ENCODE measurements at regions not wholly inside any gene's neighbourhood (a gene's known extent, or its start where the extent isn't known, plus 50 kb on each side); places are given as distances from the start of the nearest gene placed in this dataset.

DNA sequence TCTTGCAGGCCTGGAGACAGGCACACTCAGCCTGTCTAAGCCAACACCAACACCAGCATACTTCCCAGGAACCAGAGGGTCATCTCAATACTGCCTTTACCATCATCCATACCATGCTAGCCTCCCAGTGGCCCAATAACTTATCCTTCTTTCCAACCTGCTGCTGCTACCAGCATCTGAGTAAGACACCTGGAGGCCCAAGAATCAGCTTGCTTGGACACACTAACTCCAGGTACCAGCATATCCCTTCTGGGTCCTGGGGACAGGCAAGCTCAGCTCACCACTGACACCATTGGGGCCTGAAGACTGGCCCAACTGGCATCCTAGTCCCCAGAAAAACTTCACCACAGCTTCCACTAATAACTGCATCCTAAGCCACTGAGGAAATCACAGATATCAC lies 205.3 kb downstream of the CD109 start:
- intact Hi-C loops (cut with DNase I) = no loop called here
- ATAC-seq (no peak), DNase-seq (no peak)
- no peak overlapping the region for H3K27ac ChIP-seq
- H3K27me3 ChIP-seq = no peaks in the 10 kb centered on the region
- TF ChIP-seq, protein P1, sequence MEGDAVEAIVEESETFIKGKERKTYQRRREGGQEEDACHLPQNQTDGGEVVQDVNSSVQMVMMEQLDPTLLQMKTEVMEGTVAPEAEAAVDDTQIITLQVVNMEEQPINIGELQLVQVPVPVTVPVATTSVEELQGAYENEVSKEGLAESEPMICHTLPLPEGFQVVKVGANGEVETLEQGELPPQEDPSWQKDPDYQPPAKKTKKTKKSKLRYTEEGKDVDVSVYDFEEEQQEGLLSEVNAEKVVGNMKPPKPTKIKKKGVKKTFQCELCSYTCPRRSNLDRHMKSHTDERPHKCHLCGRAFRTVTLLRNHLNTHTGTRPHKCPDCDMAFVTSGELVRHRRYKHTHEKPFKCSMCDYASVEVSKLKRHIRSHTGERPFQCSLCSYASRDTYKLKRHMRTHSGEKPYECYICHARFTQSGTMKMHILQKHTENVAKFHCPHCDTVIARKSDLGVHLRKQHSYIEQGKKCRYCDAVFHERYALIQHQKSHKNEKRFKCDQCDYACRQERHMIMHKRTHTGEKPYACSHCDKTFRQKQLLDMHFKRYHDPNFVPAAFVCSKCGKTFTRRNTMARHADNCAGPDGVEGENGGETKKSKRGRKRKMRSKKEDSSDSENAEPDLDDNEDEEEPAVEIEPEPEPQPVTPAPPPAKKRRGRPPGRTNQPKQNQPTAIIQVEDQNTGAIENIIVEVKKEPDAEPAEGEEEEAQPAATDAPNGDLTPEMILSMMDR (IDR thresholded peaks at IDR 0.05) = no peak
- TF ChIP-seq POLR2A (IDR thresholded peaks at IDR 0.05) = no peak
- no peaks in the 10 kb centered on the region for H3K36me3 ChIP-seq (replicated peaks in 1 of 2; ENCODE audit: insufficient read depth in 1 of 2, low read depth in 2 of 2)
- H3K9me3 ChIP-seq = peaks cover 0 to 12% (median 0%) of the 10 kb centered on the region in 3 donors
- H3K4me1 ChIP-seq = no peaks in the 10 kb centered on the region
- H3K4me3 ChIP-seq = no peak overlapping the region

DNA sequence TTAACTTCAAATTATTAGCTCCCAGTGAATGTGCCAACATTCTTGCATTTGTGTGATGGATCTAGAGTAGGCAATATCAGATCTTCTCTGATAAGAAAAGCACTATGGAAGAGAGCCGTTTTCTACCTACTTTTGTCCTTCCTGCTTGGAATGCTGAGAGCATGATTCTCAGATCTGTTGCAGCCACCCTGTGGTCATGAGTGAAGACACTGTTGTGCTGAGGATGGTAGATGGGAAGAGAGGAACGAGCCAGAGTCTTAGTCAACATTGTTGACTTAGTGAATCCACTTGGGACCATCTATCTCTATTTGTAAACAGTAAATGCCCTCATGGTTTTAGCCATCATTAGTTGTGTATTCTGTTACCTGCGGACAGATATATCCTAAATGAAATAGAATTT lies 202.6 kb downstream of the CD109 start:
- WGBS, 2 donors = 38 to 46% methylated on average over 3 of the region's 3 CpGs
- TF ChIP-seq POLR2A (IDR thresholded peaks at IDR 0.05) = no peak
- TF ChIP-seq, protein P1 (IDR thresholded peaks at IDR 0.05) = no peak
- H3K4me3 ChIP-seq = no peak overlapping the region
- H3K4me1 ChIP-seq = no peaks in the 10 kb centered on the region
- intact Hi-C loops (cut with DNase I) = no loop called here
- H3K36me3 ChIP-seq (replicated peaks in 1 of 2; ENCODE audit: insufficient read depth in 1 of 2, low read depth in 2 of 2) = no peaks in the 10 kb centered on the region
- H3K9me3 ChIP-seq = peaks cover 0 to 12% (median 0%) of the 10 kb centered on the region in 3 donors
- no peak for DNase-seq
- no peak overlapping the region for H3K27ac ChIP-seq
- H3K27me3 ChIP-seq = no peaks in the 10 kb centered on the region
- ATAC-seq = no peak

DNA sequence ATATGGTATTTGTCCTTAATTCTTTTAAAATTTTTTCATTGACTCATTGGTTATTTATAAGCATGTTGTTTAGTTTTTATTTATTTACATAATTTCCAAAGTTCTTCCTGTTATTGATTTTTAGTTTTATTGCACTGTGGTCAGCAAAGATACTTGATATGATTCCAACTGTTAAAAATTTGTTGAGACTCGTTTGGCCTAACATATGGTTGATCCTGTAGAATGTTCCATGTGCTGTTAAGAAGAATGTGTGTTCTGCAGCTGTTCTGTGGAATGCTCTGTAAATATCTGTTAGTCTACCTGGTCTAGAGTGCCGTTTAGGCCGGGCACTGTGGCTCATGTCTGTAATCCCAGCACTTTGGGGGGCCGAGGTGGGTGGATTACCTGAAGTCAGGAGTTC lies 197.7 kb downstream of the CD109 start:
- Histone ChIP-seq H3K27me3 (no peaks in the 10 kb centered on the region), H3K9me3 (no peaks in the 10 kb centered on the region), H3K4me1 (no peaks in the 10 kb centered on the region), H3K27ac (no peak overlapping the region), H3K36me3 (replicated peaks in 1 of 2; ENCODE audit: insufficient read depth in 1 of 2, low read depth in 2 of 2) (no peaks in the 10 kb centered on the region), H3K4me3 (no peak overlapping the region)
- ATAC-seq (no peak), DNase-seq (no peak)
- TF ChIP-seq, protein P1 (IDR thresholded peaks at IDR 0.05) = no peak
- TF ChIP-seq POLR2A (IDR thresholded peaks at IDR 0.05) = no peak
- 53 to 66% methylated on average over 4 of the region's 4 CpGs for WGBS, 2 donors
- intact Hi-C loops (cut with DNase I) = no loop called here

DNA sequence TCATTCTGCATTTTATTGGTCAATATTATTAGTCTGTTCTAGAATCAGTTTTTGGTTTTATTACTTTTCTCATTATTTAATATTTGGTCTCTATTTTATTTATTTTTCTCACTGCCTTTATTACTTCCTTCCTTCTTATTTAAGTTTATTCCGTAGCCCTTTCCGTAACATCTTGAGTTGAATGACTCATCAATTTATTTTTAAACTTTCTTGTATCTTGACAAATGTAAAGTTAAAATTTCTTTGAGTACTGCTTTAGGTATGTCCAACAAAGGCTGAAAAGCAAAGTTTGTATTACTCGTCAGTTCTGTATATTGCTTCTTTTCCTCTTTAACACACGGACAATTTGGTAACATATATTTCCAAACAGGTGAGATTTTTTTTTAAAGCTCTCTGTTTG lies 192.0 kb downstream of the CD109 start:
- Histone ChIP-seq H3K4me3 (no peak overlapping the region), H3K27ac (no peak overlapping the region), H3K4me1 (no peaks in the 10 kb centered on the region), H3K36me3 (replicated peaks in 1 of 2; ENCODE audit: insufficient read depth in 1 of 2, low read depth in 2 of 2) (no peaks in the 10 kb centered on the region), H3K9me3 (no peaks in the 10 kb centered on the region), H3K27me3 (no peaks in the 10 kb centered on the region)
- 65% methylated on average over 4 of the region's 4 CpGs; no CpG with 5 or more reads in 1 of the 2 donors for WGBS, 2 donors
- intact Hi-C loops (cut with DNase I) = no loop called here
- no peak for ATAC-seq
- no peak for TF ChIP-seq POLR2A (IDR thresholded peaks at IDR 0.05)
- DNase-seq = no peak

DNA sequence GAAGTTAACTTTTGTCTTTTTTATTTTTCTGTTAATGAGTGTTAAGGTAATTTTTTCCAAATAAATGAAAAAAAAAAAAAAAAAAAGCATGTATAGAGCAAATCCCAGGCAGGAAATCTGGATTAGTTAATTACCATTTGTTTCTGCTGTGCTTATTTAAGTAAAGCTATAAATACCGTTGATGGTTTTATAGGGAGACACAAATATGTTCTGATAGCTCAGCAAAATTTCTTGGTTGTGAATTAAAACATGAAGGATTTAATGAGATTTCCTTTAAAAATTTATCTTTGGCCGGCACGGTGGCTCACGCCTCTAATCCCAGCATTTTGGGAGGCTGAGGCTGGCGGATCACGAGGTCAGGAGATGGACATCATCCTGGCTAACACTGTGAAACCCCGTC lies 189.4 kb downstream of the CD109 start:
- Histone ChIP-seq H3K4me3 (no peak overlapping the region), H3K27ac (no peak overlapping the region), H3K9me3 (no peaks in the 10 kb centered on the region), H3K36me3 (replicated peaks in 1 of 2; ENCODE audit: insufficient read depth in 1 of 2, low read depth in 2 of 2) (no peaks in the 10 kb centered on the region), H3K27me3 (no peaks in the 10 kb centered on the region), H3K4me1 (no peaks in the 10 kb centered on the region)
- TF ChIP-seq, protein P1 (IDR thresholded peaks at IDR 0.05) = no peak
- no peak for TF ChIP-seq POLR2A (IDR thresholded peaks at IDR 0.05)
- intact Hi-C loops (cut with DNase I) = no loop called here
- ATAC-seq (no peak), DNase-seq (no peak)
- 75% methylated on average over 7 of the region's 7 CpGs; no CpG with 5 or more reads in 1 of the 2 donors for WGBS, 2 donors
